Fibroblast of villous mesenchyme (primary cell): ENCODE measurements at regions not wholly inside any gene's neighbourhood (a gene's known extent, or its start where the extent isn't known, plus 50 kb on each side); places are given as distances from the start of the nearest gene placed in this dataset.
"Not testable (repeated sequence)": the region's sequence is repeated elsewhere in the genome, so short reads cannot be mapped to it uniquely, and the experiment has no call there.

Source experiments
- DNase-seq: peaks from one replicate; pipeline ENCODE4 v3.0.0-alpha.2; 2010; ENCODE audit warnings: low read depth
- H3K4me3 ChIP-seq: 2 replicates; pipeline ENCODE4 v1.5.1; 2011; ENCODE audit warnings: low read depth, mild to moderate bottlenecking, low read length
- CTCF ChIP-seq: IDR thresholded peaks from 2 replicates; pipeline ENCODE4 v1.5.1; 2012; ENCODE audit warnings: low read depth, mild to moderate bottlenecking, low read length; ENCODE audit not compliant: insufficient read depth

GRCh38 chr14:34381304-34381703, 80.7 kb downstream of the SPTSSA start:
- not testable (repeated sequence) for H3K4me3 ChIP-seq, DNase-seq

- no peak overlapping the region for H3K4me3 ChIP-seq
- no peak for DNase-seq
- TF ChIP-seq CTCF = no peak
Observed at GRCh38 chr14:34380471-34380845, 81.6 kb downstream of the SPTSSA start.

- H3K4me3 ChIP-seq = no peak overlapping the region
- DNase-seq = no peak
- no peak for TF ChIP-seq CTCF
Observed at GRCh38 chr14:34379816-34380470, 82.1 kb downstream of the SPTSSA start.

- no peak for TF ChIP-seq CTCF
- no peak overlapping the region for H3K4me3 ChIP-seq
- DNase-seq = no peak
Observed at GRCh38 chr14:34376649-34377267, 85.3 kb downstream of the SPTSSA start.

GRCh38 chr14:34374998-34375740, 86.9 kb downstream of the SPTSSA start:
- no peak for TF ChIP-seq CTCF
- no peak for DNase-seq
- no peak overlapping the region for H3K4me3 ChIP-seq

- DNase-seq = no peak
- H3K4me3 ChIP-seq = no peak overlapping the region
- TF ChIP-seq CTCF = no peak
Observed at GRCh38 chr14:34373191-34373590, 88.8 kb downstream of the SPTSSA start.

- no peak for DNase-seq
- H3K4me3 ChIP-seq = no peak overlapping the region
- TF ChIP-seq CTCF = no peak
Observed at GRCh38 chr14:34372786-34373185, 89.3 kb downstream of the SPTSSA start.
